ENCODE measurements at regions not wholly inside any gene's neighbourhood (a gene's known extent, or its start where the extent isn't known, plus 50 kb on each side); places are given as distances from the start of the nearest gene placed in this dataset.

DNA sequence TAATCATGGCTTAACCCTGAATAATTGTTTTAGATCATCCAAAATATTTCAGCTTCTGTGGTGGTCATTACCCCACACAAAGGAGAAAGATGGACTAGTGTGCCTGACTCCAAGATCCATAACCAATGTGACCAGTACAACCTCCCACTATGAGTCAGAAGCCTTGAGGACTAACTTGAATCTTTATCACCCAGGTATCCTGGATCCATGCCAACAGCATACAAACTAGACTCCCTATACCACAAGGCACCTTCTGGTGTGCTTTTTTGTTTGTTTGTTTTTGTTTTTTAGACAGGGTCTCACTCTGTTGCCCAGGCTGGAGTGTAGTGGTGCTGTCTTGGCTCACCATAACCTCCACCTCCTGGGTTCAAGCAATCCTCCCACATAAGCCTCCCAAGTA lies 317.7 kb downstream of the VPS13C start:
- DNase-seq (ENCODE audit: low spot score): no peak

DNA sequence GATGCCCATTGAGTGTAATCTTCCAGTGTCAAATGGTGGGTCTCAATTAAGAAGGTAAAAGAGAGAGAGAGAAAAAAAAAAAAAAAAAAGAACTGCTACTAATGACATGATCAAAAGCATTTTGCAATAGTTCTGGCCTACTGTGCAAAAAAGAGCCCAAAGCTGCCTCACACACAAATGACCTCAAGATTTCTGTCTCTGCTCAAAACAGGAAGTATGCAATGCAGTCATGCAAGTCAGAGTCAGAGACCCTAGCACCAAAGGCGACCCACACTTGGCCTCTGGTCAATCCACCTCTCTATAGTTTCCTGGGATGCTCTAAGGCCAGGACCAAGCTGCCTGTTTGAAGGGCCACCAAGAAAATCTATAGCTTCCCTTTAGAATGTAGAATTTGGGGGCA lies 323.5 kb downstream of the VPS13C start:
- no peak for DNase-seq (ENCODE audit: low spot score)

DNA sequence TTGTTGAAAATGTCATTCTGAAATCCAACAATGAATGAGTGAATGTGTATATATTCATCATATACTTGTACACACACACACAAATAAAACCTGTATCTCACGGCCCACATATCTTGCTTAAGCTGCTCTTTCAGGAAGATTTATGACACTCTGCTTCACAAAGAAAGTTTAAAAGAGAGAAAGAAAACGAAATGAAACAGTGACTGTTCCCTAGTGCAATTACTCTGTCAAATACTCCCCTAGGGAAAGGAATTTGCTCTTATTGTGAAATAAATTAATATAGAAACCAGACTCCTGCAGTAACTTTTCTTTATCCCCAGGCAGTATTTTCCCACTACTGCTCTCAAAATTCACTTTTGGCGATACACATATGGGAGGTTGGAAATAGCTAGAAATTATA lies 329.1 kb downstream of the VPS13C start:
- no peak for DNase-seq (ENCODE audit: low spot score)

DNA sequence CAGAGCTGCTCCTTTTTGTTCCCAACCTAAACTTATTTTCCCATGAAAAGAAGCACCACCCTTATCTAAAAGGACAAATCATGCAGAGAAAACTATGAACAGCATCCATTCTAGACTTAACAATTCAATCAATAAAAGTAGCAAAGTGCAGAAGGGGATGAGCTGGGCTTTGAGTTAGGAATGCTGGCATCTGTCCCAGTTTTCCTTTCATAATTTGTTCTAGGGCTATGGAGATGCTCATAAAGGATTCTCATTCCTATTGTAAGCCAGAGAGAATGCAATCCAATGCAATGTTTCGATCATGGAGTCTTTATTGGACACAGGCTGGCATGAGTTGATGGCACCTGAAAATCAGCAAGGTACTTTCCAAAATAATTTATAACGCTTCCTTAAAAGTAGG lies 330.6 kb downstream of the VPS13C start:
- DNase-seq (ENCODE audit: low spot score): no peak

DNA sequence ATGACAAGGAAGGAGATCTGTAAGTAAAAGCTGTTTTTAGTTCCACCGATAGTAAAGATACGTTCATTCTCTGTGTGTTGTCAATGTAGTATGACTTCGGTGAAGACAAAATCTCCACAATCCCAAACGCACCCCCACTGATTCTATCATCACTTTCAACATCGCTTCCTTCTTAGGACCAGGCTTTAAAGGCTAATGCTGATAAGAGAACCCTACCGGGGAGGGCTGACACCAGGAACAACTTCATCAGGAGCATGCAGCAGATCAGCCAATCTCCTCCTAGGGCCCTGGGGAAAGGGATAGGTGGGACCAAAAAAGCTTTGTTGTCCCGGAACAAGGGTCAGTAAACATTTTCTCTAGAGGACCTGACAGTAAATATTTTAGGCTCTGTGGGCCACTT lies 334.1 kb downstream of the VPS13C start:
- DNase-seq (ENCODE audit: low spot score): no peak

DNA sequence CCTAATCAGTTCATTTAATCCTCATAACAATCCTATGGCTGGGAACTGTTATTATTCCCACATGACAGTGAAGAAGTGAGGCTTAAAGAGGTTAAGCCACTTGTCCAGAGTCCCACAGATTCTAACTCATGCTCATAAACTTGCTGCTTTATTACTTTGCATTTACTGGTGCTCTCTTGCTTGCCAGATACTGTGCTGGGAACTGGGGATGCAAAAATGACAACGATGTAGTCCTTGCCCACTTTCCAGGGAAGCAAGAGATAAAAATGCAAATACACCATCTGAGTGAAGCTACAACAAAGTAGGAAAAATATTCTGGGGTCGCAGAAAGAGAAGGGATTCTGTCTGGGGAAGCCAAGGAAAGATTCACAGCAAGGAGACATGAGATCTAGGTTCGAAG lies 335.0 kb downstream of the VPS13C start:
- DNase-seq (ENCODE audit: low spot score): no peak

DNA sequence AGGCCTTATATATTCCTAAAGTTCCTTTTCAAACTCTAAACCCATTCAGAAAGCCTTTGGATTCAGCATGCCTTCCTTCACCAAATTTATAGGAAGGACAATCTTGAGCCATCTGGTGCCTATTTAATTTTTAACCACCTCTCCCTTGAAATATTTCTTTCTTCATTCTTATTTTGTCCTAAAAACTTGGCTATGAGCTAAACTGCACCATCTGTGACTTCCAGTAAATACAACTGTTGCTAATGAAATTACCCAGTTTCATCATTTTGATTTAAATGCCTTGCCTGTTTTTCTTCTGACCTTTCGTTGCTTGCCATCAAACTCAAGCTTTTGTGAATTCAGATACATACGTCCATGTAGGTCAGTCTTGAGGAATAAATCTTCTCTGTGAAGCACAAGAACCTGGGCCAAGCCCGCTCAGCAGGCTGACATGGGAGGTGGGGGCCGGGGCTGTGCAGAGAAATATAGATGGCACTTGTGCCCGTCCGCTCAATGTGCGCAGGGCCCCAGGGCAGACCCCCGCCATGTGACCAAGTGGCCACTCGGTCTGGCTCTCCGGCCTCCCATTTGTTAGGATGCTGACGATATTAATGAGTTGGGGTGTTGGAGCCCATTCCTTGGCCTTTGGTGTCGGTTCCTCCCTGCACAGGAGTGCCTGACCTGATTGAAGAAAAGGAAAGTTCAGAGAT lies 335.9 kb downstream of the VPS13C start:
- no peak for DNase-seq (ENCODE audit: low spot score)

DNA sequence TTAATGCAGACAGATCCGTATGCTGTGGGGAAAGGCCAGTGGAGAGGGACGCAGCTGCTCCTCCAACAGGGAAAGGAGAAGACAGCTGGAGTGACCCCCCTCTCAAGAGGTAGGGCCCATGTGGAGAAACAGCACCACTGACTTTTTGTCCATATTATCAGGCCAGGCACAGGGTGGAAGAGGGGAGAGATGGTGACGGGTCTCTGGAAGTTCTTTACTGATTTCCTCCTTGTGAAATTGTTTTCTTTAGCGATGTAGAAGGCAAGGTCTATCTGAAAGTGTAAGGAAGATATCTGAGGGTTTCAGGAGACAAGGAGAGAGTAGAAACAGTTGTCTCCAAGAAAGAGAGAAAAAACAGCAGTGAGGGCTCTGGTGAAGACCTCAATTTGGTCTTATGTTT lies 338.8 kb downstream of the VPS13C start:
- DNase-seq (ENCODE audit: low spot score): no peak

DNA sequence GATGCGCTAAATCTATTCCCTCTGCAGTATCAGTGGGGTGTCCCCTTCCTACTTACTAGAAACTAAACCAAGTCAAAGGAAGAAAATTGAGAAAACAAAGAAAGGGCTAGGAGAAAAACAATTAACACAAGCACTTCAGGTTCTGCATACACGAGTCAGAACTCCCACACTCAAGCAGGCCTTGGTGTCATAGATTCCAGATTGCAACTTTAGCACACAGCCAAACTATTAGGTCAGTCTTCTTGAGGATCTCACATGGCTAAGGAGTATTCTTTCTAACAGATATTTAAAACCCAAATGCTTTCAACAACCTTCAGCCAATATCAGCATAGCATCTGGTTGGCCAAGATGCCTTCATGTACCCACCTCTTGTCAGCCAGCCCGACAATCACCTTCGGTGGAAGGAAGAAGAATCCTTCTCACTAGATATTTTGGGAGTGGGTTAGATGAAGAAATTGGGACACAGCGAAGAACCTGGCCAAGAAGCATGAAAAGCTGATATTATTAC lies 340.0 kb downstream of the VPS13C start:
- no peak for DNase-seq (ENCODE audit: low spot score)

DNA sequence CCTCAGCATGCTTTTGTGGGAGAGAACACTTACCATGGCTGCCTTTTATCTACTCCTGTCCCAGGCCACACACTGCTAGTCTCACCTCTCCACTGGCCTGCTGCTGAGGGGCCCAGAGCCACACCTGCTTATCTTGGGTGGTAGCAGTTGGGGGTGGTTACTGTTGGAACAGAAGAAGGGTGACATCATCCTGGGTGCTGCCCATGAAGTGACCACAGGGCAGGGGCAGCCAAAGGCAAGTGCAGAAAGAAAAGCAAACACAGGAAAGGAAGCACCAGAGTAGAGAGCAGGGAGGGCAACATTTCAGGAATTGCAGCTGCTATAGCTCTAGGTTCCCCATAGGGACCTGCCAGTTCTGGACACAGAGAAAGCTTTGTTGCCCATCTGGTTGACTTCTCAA lies 345.2 kb downstream of the VPS13C start:
- DNase-seq (ENCODE audit: low spot score): no peak

DNA sequence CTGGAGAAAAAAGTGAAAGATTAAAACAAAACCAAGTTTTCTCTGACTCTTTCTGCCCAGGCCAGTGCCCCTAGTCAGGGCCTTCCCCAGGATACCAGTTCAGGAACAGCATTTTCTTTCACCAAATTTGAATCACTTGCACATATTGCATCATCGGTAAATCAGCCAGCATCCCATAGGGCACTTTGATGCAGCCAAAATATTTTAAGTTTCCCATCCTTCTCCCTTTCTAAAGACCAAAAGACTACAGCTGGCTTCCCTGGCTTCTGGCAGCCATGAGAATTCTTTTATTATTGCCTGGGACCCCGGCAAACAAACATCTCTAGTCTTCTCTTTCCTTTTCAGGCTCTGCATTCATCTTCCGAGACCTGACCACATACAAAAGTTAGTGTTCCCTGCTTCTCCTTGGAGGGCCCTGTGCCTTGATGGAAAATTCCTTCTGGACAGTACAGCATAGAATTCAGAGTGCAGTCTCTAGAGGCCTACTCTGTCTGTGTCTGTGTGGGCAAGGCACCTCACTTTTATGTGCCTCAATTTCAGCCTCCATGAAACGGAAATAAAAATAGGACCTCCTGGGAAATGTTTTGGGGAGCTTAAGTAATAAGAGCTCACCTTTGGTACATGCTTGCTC lies 348.0 kb downstream of the VPS13C start:
- no peak for DNase-seq (ENCODE audit: low spot score)

DNA sequence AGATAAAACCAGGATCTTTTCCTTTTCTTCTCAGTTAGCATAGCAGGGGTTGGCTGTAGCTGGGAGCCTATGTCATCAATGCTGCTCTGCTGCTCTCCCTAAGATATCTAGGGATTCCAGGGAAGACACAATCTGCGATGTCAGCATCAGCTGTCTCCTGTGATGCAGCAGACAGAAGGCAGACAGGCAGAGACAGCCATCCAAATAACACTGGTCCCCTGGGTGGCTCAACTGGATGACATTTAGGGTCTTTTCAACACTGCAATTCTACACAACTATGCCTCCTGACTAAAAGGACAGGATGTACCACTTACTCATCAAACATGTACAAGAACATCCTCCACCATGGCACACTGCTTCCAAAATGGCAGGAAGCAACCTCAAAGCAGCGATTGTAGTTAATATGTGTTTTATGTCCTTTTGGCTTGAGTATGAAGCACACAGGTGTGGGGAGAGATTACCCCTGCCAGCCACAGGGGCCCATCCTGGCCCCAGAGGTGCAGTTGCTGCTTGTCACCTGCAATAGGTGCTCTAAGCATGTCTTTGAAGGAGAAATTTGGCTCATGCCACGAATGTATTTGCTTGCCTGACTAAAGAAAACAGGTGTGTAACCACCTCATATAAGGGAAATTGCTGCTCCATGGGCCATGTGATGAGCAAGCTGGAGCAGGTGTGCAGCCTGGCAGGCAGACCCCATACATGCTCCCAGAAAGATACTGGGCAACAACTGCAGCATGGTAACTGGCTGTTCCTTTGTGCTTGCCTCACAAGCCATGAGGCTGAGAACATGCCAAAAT lies 357.8 kb downstream of the VPS13C start:
- no peak for DNase-seq (ENCODE audit: low spot score)

DNA sequence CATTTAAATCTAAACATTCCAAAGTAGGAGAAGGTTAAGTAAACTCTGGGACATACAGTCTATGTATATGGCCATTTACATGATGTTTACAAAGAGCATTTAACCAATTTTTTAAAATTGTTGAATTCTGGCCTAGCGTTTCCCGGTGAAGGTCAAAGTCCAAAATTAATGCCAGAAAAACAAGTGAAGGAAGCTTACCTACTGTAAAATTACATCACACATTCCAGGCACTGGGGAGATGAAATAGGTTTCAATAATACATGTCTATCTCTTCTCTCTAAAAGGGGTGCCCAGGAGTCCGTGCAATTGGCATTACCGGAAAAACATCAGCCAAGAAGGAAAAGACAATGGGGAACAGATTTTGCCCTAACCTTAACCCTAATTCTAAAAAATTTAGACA lies 358.8 kb downstream of the VPS13C start:
- no peak for DNase-seq (ENCODE audit: low spot score)

DNA sequence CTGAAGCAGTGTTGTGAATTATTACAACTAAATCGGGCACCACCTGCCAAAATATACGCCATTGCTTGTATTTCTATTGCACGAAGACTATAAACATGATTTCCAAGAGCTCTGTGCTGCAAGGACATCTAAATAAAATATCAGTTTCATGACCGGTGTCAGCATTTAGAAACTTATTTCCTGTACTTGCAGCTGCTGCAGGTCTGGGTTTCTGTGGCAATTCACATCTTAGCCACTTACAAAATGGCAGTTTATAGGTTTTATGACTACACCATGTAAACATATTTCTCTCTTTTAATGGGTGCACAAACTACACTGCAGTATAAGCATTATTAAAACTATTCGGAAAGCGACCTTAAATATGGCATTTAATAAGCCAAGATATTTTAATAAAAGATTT lies 359.4 kb downstream of the VPS13C start:
- no peak for DNase-seq (ENCODE audit: low spot score)

DNA sequence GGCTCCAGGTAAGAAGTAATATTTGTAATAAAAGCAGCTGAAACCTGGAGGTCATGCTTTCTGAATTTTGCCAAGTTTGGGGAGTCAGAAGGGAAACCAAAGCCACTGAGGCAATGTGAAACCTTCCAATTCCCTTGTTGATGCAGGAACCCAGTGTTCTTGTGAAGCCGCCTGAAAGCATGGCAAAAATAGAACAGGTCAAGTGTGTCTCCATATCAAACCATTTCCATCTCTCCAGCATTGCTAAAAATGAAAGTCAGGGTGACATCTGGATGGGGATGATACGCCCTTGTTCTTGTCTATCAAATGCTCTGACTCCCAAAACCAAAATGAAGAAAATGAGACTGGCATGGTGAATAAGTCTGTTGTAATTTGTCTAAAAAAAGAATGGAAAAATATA lies 362.5 kb downstream of the VPS13C start:
- no peak for DNase-seq (ENCODE audit: low spot score)

DNA sequence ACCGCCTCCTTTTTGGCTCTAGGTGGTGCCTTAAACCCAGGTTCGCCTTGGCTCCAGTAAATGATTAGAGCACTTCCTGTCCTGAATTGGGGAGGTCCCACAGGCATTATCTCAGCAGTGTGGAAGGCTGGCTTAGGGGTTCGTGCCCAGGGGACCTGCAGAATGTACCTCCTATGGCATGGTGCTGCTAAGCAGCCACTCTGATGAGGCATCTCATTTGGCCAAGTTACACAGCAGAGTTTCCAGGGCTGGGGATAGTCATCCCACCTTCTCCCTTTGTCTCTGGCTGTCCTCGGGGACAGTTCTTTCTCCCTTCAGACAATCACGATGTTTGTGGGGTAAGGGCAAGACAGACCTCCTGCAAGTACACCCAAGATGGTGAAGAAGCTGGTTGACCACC lies 371.2 kb downstream of the VPS13C start:
- no peak for DNase-seq (ENCODE audit: low spot score)

DNA sequence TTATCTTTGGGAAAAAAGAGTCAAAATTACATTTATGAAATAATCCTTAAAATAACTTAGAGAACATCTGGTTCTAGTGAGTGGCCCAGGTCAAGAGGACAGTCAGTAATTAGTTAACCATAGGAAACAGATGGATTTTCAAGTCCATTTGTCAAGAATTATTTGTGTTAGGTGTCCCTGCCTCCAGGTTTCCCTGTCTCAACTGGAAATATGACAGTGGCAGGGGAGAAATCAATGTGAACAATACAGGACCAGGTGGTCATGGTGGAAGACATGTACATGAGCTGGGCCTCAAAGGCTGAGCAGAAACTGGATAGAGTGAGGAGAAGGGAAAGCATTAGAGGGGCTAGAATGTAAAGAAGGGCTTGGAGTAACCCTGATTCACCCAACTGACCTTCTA lies 372.6 kb downstream of the VPS13C start:
- DNase-seq (ENCODE audit: low spot score): no peak

DNA sequence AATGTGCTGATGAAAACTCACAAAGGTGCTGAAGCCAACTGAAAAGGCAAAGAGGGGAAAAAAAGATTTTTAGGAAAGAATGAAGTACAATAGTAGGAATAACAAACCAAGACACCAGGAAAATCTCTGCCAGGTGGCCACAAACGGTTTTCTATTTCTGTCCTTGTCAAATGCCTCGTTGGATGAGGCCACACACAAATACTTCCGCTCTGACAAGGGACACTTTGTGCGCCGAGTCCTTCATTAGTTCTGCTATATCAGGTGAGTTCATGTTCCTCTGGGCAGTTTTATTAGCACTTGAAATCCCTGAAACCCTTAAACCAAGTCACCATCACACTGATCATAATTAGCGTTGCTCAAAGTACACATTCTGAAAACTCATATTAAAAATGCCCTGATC lies 373.1 kb downstream of the VPS13C start:
- no peak for DNase-seq (ENCODE audit: low spot score)

DNA sequence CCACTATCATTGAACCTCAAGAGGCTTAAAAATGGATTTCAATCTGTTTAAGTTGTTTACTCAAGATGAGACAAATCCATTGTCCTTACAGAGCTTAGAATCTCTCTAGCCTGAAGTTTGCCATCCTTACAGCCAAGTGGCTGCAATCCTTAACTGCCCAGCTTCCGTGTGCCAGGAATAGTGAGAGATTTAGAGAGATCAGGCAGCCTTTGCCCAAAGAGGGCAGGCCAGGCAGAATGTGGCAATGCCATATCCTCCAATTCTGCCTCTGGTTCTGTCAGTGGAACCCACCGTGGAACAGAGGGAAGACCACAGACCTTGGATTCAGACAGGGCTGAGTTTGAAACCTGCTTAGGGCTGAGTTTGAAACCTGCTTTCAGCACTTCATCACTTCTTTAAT lies 374.3 kb downstream of the VPS13C start:
- no peak for DNase-seq (ENCODE audit: low spot score)

DNA sequence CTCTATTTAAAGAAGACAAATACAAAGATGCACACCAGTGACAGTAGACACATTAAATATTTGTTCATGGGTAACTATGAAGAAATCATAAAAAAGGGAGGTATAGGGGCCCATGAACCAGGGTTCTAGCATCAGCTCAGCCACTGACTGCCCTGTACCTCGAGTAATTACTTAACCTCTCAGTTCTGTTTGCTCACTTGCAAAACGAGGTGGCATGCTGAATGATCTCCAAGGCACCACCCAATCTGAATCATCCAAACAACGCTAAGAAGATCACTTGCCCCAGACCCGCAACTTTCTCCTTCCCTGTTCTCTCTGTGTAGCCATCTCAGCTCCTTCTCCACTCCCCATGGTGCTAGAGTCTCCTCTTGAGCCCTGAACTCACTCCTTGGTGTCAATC lies 374.7 kb downstream of the VPS13C start:
- DNase-seq (ENCODE audit: low spot score): no peak

DNA sequence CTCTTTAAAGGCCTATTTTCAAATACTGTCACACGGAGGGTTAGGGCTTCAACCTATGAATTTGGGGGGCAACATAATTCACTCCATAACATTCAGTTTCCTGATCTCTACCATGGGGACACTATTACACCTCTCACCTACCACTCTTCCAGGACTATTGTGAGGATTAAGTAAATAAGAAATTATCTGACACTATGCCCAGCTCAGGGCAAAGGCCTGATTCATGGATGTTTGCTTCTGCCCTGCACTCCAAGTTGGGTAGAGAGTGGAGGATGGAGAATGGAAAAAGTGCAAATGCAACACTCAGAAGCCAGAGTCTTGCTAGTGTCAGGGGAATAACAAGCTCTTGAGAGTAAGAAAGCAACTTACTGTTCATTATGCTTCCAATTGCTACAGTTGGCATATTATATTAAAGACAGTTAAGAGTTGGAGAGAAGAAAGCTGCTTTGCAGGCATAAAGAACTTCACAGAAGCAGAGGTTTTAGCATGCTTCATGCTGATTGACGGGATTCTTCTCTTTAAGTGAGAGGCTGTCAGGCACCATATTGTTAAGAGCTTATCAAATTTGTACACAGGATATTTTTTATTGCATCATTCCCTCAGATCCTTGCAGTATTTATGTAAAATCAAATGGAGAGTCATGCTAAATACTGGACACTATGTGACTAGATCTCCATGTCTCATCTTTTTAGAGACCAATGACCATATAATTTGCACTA lies 375.3 kb downstream of the VPS13C start:
- no peak for DNase-seq (ENCODE audit: low spot score)

DNA sequence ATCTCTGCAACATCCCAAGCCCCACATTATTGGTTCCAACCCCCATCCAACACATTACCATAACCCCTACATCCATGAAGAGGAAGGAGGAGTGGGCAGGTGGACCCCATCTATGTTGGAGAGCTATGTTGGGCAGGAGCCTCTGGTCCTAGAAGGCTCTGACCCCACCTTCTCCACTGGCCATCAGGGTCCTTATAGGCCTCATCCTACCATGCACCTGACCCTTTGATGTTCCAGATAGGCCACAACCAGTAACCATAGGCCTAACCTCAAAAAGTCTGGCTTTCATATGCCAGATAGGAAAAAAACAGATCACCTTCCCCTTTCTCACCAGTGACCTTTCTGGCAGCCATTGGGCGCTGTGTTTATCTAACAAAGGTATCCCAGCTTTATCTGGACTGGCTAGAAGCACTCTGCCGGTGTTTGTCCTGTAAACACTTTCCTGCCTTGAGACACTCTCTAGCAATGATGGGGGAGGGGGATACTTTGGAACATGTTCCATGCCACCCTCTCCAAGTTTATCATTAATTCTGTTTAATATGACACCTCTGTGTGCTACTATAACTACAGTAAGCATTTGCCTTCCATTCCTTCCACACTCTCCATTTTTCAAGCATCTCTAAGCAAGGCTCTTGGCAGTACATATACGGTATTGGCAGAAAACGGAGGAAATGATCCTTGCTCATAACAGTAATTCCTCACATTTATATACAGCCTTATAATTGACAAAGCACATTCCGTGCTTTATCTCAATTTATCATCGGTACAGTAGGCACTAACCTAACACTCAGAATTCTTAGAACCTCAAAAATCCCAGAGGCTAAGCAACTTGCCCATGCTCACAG lies 377.1 kb downstream of the VPS13C start:
- DNase-seq (ENCODE audit: low spot score): no peak
